Chondrocyte (in vitro differentiated cells): ENCODE measurements at regions not wholly inside any gene's neighbourhood (a gene's known extent, or its start where the extent isn't known, plus 50 kb on each side); places are given as distances from the start of the nearest gene placed in this dataset.

Experiments used
- DNase-seq: peaks from one replicate; pipeline ENCODE4 v3.0.0; 2021; ENCODE audit warnings: mixed read lengths, low spot score
- H3K27ac Mint-ChIP-seq: one replicate; pipeline ENCODE4 v1.8.0; 2021; ENCODE audit warnings: mild to moderate bottlenecking, moderate library complexity, mixed read lengths; ENCODE audit not compliant: unreplicated experiment
- H3K27me3 Mint-ChIP-seq: 2 replicates; pipeline ENCODE4 v1.8.0; 2021; ENCODE audit warnings: low read depth, mixed read lengths
- H3K36me3 Mint-ChIP-seq: 2 replicates; pipeline ENCODE4 v1.8.0; 2021; ENCODE audit warnings: low read depth, mixed read lengths
- H3K4me1 Mint-ChIP-seq: 2 replicates; pipeline ENCODE4 v1.8.0; 2021; ENCODE audit warnings: low read depth, mild to moderate bottlenecking, mixed read lengths
- H3K4me3 Mint-ChIP-seq: one replicate; pipeline ENCODE4 v1.8.0; 2021; ENCODE audit warnings: mild to moderate bottlenecking, moderate library complexity, mixed read lengths; ENCODE audit not compliant: unreplicated experiment
- H3K9me3 Mint-ChIP-seq: 2 replicates; pipeline ENCODE4 v1.8.0; 2021; ENCODE audit warnings: low read depth, mixed read lengths
- TF ChIP-seq, protein P1 (sequence below): fragments of 200-600 bp; sonication (generic); IDR thresholded peaks from 2 replicates; pipeline ENCODE4 v1.5.0; 2021; ENCODE audit warnings: antibody characterized with exemption, mild to moderate bottlenecking, moderate library complexity

GRCh38 chr4:187059021-187059420, 335.4 kb upstream of the FAT1 start:
- Mint-ChIP-seq H3K4me1 (peaks cover 5% of the 10 kb centered on the region), H3K27ac (no peak overlapping the region), H3K4me3 (no peak overlapping the region), H3K9me3 (no peaks in the 10 kb centered on the region), H3K36me3 (no peaks in the 10 kb centered on the region), H3K27me3 (no peaks in the 10 kb centered on the region)
- TF ChIP-seq, protein P1, sequence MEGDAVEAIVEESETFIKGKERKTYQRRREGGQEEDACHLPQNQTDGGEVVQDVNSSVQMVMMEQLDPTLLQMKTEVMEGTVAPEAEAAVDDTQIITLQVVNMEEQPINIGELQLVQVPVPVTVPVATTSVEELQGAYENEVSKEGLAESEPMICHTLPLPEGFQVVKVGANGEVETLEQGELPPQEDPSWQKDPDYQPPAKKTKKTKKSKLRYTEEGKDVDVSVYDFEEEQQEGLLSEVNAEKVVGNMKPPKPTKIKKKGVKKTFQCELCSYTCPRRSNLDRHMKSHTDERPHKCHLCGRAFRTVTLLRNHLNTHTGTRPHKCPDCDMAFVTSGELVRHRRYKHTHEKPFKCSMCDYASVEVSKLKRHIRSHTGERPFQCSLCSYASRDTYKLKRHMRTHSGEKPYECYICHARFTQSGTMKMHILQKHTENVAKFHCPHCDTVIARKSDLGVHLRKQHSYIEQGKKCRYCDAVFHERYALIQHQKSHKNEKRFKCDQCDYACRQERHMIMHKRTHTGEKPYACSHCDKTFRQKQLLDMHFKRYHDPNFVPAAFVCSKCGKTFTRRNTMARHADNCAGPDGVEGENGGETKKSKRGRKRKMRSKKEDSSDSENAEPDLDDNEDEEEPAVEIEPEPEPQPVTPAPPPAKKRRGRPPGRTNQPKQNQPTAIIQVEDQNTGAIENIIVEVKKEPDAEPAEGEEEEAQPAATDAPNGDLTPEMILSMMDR, result no peak
- DNase-seq, result no peak

DNA sequence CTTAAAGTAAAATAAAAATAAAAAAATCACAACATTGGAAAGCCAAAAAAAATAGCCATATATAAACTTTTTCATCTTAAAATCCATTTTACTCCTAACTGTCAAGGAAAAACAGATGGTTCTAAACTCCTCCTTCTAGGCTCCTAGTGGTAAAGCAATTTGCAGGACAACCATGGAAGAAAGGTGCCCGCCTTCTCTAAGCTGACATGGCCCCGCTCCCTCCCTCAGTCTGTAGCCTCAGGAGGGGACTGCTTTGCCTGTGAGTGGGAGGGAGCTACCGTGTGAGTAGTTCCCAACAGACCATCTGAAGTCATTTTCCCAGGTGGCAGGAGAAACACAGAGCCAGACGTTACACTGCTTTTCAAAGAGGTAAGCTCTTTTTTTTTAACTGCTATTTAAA, 336.2 kb upstream of the FAT1 start:
- Mint-ChIP-seq H3K9me3 (no peaks in the 10 kb centered on the region), H3K4me3 (no peak overlapping the region), H3K4me1 (peaks cover 6% of the 10 kb centered on the region), H3K27ac (no peak overlapping the region), H3K27me3 (no peaks in the 10 kb centered on the region), H3K36me3 (no peaks in the 10 kb centered on the region)
- TF ChIP-seq, protein P1, result no peak
- DNase-seq, result no peak

DNA sequence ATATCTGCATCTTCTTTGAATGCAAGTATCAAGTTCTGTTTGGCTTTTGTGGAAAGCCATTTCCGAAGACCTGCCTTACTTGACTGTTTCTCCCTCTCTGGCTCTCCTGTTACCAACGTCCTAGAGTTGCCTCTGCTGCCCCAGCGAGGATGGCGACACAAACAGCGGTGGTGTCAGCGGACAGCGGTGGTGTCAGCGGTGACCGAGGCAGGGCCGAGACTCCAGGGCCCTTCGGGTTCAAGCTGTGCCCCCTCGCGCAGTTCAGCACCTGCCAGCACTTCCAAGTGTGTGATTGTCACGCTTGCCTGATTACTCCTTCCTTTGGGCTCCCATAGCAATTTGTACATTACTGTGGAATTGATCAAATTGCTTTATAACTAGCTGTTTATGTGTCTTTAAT, 336.9 kb upstream of the FAT1 start:
- TF ChIP-seq, protein P1, result no peak
- Mint-ChIP-seq H3K4me3 (no peak overlapping the region), H3K27me3 (no peaks in the 10 kb centered on the region), H3K36me3 (no peaks in the 10 kb centered on the region), H3K27ac (no peak overlapping the region), H3K4me1 (peaks cover 12% of the 10 kb centered on the region), H3K9me3 (peaks cover 2% of the 10 kb centered on the region)
- no peak for DNase-seq

DNA sequence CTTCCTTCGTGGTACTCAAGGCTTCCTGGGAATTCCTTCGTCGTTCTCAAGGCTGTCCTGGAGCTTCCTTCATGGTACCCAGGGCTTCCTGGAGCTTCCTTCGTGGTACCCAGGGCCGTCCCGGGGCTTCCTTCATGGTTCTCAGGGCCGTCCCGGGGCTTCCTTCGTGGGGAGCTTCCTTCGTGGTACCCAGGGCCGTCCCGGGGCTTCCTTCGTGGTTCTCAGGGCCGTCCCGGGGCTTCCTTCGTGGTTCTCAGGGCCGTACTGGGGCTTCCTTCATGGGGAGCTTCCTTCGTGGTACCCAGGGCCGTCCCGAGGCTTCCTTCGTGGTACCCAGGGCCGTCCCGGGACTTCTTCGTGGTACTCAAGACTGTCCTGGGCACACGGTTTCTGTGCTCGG, 339.6 kb upstream of the FAT1 start:
- Mint-ChIP-seq H3K27ac (no peak overlapping the region), H3K4me3 (no peak overlapping the region), H3K4me1 (peaks cover 17% of the 10 kb centered on the region), H3K36me3 (no peaks in the 10 kb centered on the region), H3K9me3 (peaks cover 8% of the 10 kb centered on the region), H3K27me3 (no peaks in the 10 kb centered on the region)
- DNase-seq, result no peak
- TF ChIP-seq, protein P1, result no peak

- H3K36me3 Mint-ChIP-seq, result no peaks in the 10 kb centered on the region
- no peak for DNase-seq
- peaks cover 8% of the 10 kb centered on the region for H3K9me3 Mint-ChIP-seq
- H3K27me3 Mint-ChIP-seq, result no peaks in the 10 kb centered on the region
- H3K4me1 Mint-ChIP-seq, result peaks cover 17% of the 10 kb centered on the region
- no peak overlapping the region for H3K27ac Mint-ChIP-seq
- H3K4me3 Mint-ChIP-seq, result no peak overlapping the region
- TF ChIP-seq, protein P1, result no peak
Observed at GRCh38 chr4:187064033-187064432, 340.4 kb upstream of the FAT1 start.
